A549 (cell line): ENCODE measurements at regions not wholly inside any gene's neighbourhood (a gene's known extent, or its start where the extent isn't known, plus 50 kb on each side); places are given as distances from the start of the nearest gene placed in this dataset.

Experiments
- ATAC-seq, 2 experiments: fragments of 200-7000 bp in 1 of 2; fragments of >200 bp in 1 of 2; cut with Nextera tagmentation in 1 of 2; cut with Tn5 transposase in 1 of 2; 3 replicates each; pipeline versions ENCODE4 v1.8.0 to v1.9.1; 2018 to 2020; ENCODE audit warnings: mild to moderate bottlenecking in 1 of 2, moderate library complexity in 1 of 2
- CTCF ChIA-PET: fragments of 300-600 bp; sonication (Branson Sonifier 250); formaldehyde crosslinking; extraction: SDS; loops from one replicate; lab custom pipeline; 2021; ENCODE audit warnings: antibody characterized with exemption, inconsistent platforms; lab: Yijun Ruan, JAX
- POLR2A ChIA-PET: fragments of 350-600 bp; formaldehyde crosslinking; extraction: SDS; loops from one replicate; lab custom pipeline; 2021; ENCODE audit warnings: antibody characterized with exemption, inconsistent platforms; lab: Yijun Ruan, JAX
- DNase-seq, 2 experiments: peaks; one replicate each; pipeline versions ENCODE4 v3.0.0 to v3.0.0-alpha.2; 2011 to 2016; ENCODE audit warnings: low read depth in 1 of 2, low spot score in 1 of 2
- FAIRE-seq: peaks from 2 replicates; lab custom pipeline; 2011; peaks lifted over from hg19 to GRCh38; lab: Jason Lieb, UNC
- H3K27ac ChIP-seq, 2 experiments: fragments of >200 bp; sonication (Bioruptor Twin); formaldehyde crosslinking; 3 replicates each; pipeline ENCODE4 v1.5.1; 2016 to 2017
- H3K4me1 ChIP-seq: fragments of >200 bp; sonication (Bioruptor Twin); formaldehyde crosslinking; 3 replicates; pipeline ENCODE4 v1.6.1; 2016
- H3K4me2 ChIP-seq: fragments of >200 bp; sonication (Bioruptor Twin); formaldehyde crosslinking; 3 replicates; pipeline ENCODE4 v1.6.1; 2016
- H3K4me3 ChIP-seq: fragments of >200 bp; sonication (Bioruptor Twin); formaldehyde crosslinking; 3 replicates; pipeline ENCODE4 v1.5.1; 2016
- H3K9me3 ChIP-seq: fragments of >200 bp; sonication (Bioruptor Twin); formaldehyde crosslinking; 3 replicates; pipeline ENCODE4 v1.6.1; 2016
- EHMT2 ChIP-seq: fragments of 200-600 bp; sonication (generic); IDR thresholded peaks from 2 replicates; pipeline ENCODE4 v1.6.1; 2016; ENCODE audit warnings: antibody characterized with exemption, low read depth, mild to moderate bottlenecking, moderate library complexity
- EP300 ChIP-seq, 2 experiments: fragments of >200 bp; sonication (Bioruptor Twin); formaldehyde crosslinking; IDR thresholded peaks; 2 replicates in 1 of 2; 3 replicates in 1 of 2; pipeline ENCODE4 v1.6.1; 2016 to 2017
- HDAC2 ChIP-seq: fragments of 200-600 bp; sonication (generic); IDR thresholded peaks from 2 replicates; pipeline ENCODE4 v1.6.1; 2016
- JUN ChIP-seq, 2 experiments: fragments of >200 bp; sonication (Bioruptor Twin); formaldehyde crosslinking; IDR thresholded peaks; 2 replicates in 1 of 2; 3 replicates in 1 of 2; pipeline ENCODE4 v1.6.1; 2016 to 2017
- MYC ChIP-seq: IDR thresholded peaks from 2 replicates; pipeline ENCODE4 v1.6.1; 2012; ENCODE audit warnings: mild to moderate bottlenecking, inconsistent platforms, low read length, improper control_type of control experiment, borderline replicate concordance
- NR3C1 ChIP-seq: fragments of >200 bp; sonication (Bioruptor Twin); formaldehyde crosslinking; IDR thresholded peaks from 3 replicates; pipeline ENCODE4 v1.6.1; 2017
- POLR2A ChIP-seq: IDR thresholded peaks from 2 replicates; pipeline ENCODE4 v1.6.1; 2012; ENCODE audit warnings: mild to moderate bottlenecking, low read length
- POLR2AphosphoS2 ChIP-seq: conservative IDR thresholded peaks from 2 replicates; pipeline ENCODE4 v1.6.1; 2012; ENCODE audit warnings: low read length, improper control_type of control experiment, inconsistent platforms
- RNF2 ChIP-seq: fragments of 200-600 bp; sonication (generic); IDR thresholded peaks from 2 replicates; pipeline ENCODE4 v1.6.1; 2016; ENCODE audit warnings: low read depth, mild to moderate bottlenecking, antibody characterized with exemption, moderate library complexity, borderline replicate concordance
- SREBF2 ChIP-seq: fragments of 450-650 bp; IDR thresholded peaks from 2 replicates; pipeline ENCODE4 v1.6.1; 2014; ENCODE audit warnings: mild to moderate bottlenecking, moderate library complexity
- ZNF302 ChIP-seq: fragments of 250-450 bp; sonication (Bioruptor Pico); IDR thresholded peaks from 2 replicates; pipeline ENCODE4 v1.9.0; 2021; ENCODE audit warnings: inconsistent platforms, mild to moderate bottlenecking, moderate library complexity
- whole genome bisulfite sequencing: methylation state at CpG from one replicate; pipeline ENCODE4 v1.1.6; 2017; ENCODE audit errors: missing lambda C conversion rate; 5-methylcytosine and 5-hydroxymethylcytosine counted together
- TF ChIP-seq, protein P1 (sequence below): fragments of >200 bp; sonication (Bioruptor Twin); formaldehyde crosslinking; IDR thresholded peaks from 3 replicates; pipeline ENCODE4 v1.5.1; 2016
- TF ChIP-seq, protein P2 (sequence below): fragments of >200 bp; sonication (Bioruptor Twin); formaldehyde crosslinking; IDR thresholded peaks from 2 replicates; pipeline ENCODE4 v1.6.1; 2016
- TF ChIP-seq, protein P3 (sequence below): fragments of 250-450 bp; sonication (Bioruptor Pico); IDR thresholded peaks from 2 replicates; pipeline ENCODE4 v1.5.0; 2021; ENCODE audit warnings: mild to moderate bottlenecking, moderate library complexity, borderline replicate concordance

DNA sequence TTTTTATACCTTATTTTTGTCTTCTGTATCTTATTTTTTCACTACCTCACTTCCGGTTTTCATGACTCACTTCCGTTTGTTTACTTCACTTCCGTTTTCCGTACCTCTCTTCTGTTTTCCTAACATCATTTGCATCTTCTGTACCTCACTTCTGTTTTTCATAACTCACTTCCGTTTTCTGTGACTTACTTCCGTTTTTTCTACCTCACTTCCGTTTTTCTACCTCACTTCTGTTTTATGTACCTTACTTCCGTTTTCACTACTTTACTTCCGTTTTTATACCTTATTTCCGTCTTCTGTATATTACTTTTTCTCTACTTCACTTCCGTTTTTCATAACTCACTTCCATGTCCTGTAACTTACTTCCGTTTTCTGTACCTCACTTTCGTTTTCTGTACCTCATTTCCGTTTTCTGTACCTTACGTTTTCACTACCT lies 492.5 kb upstream of the AKR1E2 start:
- Histone ChIP-seq H3K27ac (no peak overlapping the region), H3K4me3 (no peak overlapping the region), H3K4me1 (no peaks in the 10 kb centered on the region), H3K4me2 (no peak overlapping the region), H3K9me3 (peaks cover 6% of the 10 kb centered on the region; the same call in 2 of the 3 replicates)
- POLR2A ChIA-PET = no interaction called here
- TF ChIP-seq EHMT2 = no peak
- FAIRE-seq (no peak), ATAC-seq (no peak), DNase-seq (no peak)
- CTCF ChIA-PET = no interaction called here
- 85% methylated on average over 15 of the region's 15 CpGs for WGBS

DNA sequence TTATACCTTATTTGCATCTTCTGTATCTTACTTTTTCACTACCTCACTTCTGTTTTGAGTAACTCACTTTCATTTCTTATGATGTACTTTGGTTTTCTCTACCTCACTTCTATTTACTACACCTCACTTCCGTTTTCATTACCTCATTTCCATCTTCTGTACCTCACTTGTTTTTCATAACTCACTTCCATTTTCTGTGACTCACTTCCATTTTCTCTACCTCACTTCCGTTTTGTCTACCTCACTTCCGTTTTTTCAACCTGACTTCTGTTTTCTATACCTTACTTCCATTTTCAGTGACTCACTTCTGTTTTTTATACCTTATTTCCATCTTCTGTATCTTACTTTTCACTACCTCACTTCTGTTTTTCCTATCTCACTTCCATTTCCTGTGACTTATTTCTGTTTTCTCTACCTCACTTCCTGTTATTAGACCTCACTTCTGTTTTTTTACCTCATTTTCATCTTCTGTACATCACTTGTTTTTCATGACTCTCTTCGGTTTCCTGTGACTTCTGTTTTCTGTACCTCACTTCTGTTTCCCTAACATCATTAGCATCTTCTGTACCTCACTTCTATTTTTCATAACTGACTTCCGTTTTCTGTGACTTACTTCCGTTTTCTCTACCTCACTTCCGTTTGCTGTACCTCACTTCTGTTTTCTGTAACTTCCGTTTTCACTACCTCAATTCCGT lies 493.1 kb upstream of the AKR1E2 start:
- CTCF ChIA-PET = no interaction called here
- H3K27ac ChIP-seq = no peak overlapping the region

DNA sequence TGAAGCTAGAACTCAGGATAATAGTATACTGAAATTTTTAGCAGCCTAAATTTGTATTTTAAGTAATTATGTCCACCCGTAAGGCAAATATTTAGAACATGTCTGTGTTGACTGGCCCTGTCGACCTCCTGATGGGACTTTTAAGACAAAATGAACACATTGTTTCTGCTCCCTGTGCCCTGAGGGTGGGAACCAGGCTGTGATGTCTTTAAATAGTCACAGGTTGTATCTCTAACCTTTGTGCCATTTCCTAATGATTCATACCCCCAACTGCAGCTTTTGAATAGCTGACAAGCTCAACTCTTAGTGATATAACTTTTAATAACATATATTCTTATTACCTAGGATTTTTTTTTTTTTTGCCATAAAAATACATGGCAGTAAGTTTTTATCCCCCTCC lies 494.9 kb upstream of the AKR1E2 start:
- FAIRE-seq (no peak), ATAC-seq (no peak), DNase-seq (no peak)
- Histone ChIP-seq H3K4me1 (no peaks in the 10 kb centered on the region), H3K4me3 (no peak overlapping the region), H3K27ac (no peak overlapping the region), H3K9me3 (peaks cover 6% of the 10 kb centered on the region; the same call in 2 of the 3 replicates), H3K4me2 (no peak overlapping the region)
- ChIA-PET CTCF (interaction anchor here (1.4 kb wide), 1 partner anchor 9 kb away, joined by 5 read pairs; no protein-coding TSS in a partner anchor), POLR2A (no interaction called here)
- no peak for TF ChIP-seq HDAC2
- WGBS = 45% methylated on average over 2 of the region's 2 CpGs

More for the DNA sequence above, 493.1 kb upstream of the AKR1E2 start:
- ATAC-seq (no peak), FAIRE-seq (no peak), DNase-seq (no peak)
- no peaks in the 10 kb centered on the region for H3K4me1 ChIP-seq
- WGBS = 75% methylated on average over 9 of the region's 9 CpGs
- peaks cover 6% of the 10 kb centered on the region; the same call in 2 of the 3 replicates for H3K9me3 ChIP-seq
- no peak overlapping the region for H3K4me2 ChIP-seq
- no peak overlapping the region for H3K4me3 ChIP-seq
- TF ChIP-seq, protein P1, sequence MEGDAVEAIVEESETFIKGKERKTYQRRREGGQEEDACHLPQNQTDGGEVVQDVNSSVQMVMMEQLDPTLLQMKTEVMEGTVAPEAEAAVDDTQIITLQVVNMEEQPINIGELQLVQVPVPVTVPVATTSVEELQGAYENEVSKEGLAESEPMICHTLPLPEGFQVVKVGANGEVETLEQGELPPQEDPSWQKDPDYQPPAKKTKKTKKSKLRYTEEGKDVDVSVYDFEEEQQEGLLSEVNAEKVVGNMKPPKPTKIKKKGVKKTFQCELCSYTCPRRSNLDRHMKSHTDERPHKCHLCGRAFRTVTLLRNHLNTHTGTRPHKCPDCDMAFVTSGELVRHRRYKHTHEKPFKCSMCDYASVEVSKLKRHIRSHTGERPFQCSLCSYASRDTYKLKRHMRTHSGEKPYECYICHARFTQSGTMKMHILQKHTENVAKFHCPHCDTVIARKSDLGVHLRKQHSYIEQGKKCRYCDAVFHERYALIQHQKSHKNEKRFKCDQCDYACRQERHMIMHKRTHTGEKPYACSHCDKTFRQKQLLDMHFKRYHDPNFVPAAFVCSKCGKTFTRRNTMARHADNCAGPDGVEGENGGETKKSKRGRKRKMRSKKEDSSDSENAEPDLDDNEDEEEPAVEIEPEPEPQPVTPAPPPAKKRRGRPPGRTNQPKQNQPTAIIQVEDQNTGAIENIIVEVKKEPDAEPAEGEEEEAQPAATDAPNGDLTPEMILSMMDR = no peak
- TF ChIP-seq EP300 (IDR thresholded peaks at IDR 0.05) (no peak), SREBF2 (no peak)
- POLR2A ChIA-PET = no interaction called here

DNA sequence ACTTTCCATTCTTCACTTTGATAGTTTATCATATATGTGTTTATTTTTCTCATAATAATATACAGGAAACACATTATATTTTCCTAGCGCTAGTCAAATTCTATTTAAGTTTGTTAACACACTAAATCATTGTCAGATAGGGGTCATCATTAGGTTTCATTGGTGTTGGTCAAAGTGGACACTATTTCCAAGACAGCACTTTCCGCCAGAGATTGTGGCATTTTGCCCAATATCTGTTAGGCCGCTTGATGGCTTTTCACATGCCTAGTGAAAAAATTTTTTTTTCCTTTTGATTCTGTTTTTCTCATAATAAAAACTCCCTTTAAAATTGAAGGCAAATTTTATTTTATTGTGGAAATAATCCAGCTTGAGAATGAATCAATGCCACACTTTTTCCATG lies 495.4 kb upstream of the AKR1E2 start:
- WGBS = 89% methylated on average over 3 of the region's 3 CpGs

More for the DNA sequence above, 495.4 kb upstream of the AKR1E2 start:
- no peak for DNase-seq
- Histone ChIP-seq H3K27ac (no peak overlapping the region), H3K4me3 (no peak overlapping the region), H3K9me3 (peaks cover 6% of the 10 kb centered on the region; the same call in 2 of the 3 replicates), H3K4me1 (no peaks in the 10 kb centered on the region), H3K4me2 (no peak overlapping the region)
- POLR2A ChIA-PET = no interaction called here
- TF ChIP-seq NR3C1 (no peak), RNF2 (no peak), JUN (IDR thresholded peaks at IDR 0.05) (no peak), ZNF302 (CRISPR knock-in tag) (no peak), POLR2A (no peak), POLR2AphosphoS2 (no peak), MYC (no peak), EHMT2 (no peak)
- TF ChIP-seq, protein P2, sequence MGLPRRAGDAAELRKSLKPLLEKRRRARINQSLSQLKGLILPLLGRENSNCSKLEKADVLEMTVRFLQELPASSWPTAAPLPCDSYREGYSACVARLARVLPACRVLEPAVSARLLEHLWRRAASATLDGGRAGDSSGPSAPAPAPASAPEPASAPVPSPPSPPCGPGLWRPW = no peak
- TF ChIP-seq, protein P3, sequence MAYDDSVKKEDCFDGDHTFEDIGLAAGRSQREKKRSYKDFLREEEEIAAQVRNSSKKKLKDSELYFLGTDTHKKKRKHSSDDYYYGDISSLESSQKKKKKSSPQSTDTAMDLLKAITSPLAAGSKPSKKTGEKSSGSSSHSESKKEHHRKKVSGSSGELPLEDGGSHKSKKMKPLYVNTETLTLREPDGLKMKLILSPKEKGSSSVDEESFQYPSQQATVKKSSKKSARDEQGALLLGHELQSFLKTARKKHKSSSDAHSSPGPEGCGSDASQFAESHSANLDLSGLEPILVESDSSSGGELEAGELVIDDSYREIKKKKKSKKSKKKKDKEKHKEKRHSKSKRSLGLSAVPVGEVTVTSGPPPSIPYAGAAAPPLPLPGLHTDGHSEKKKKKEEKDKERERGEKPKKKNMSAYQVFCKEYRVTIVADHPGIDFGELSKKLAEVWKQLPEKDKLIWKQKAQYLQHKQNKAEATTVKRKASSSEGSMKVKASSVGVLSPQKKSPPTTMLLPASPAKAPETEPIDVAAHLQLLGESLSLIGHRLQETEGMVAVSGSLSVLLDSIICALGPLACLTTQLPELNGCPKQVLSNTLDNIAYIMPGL = no peak
- TF ChIP-seq, all 56 proteins: peak for 0
- ATAC-seq (no peak), FAIRE-seq (no peak)
- CTCF ChIA-PET = interaction anchor here (1.4 kb wide), 1 partner anchor 9 kb away, joined by 5 read pairs; no protein-coding TSS in a partner anchor
